DND-41 (cell line): ENCODE measurements at regions not wholly inside any gene's neighbourhood (a gene's known extent, or its start where the extent isn't known, plus 50 kb on each side); places are given as distances from the start of the nearest gene placed in this dataset.

Source experiments
- CTCF ChIP-seq: IDR thresholded peaks from 2 replicates; pipeline ENCODE4 v1.5.1; 2012; ENCODE audit warnings: borderline replicate concordance, low read length, moderate library complexity, mild to moderate bottlenecking; ENCODE audit not compliant: poor library complexity, severe bottlenecking; ENCODE audit errors: extremely low read depth
- EZH2 ChIP-seq: IDR thresholded peaks from 3 replicates; pipeline ENCODE4 v1.6.1; 2012; ENCODE audit warnings: borderline replicate concordance, low read depth, mild to moderate bottlenecking, moderate library complexity, low read length, inconsistent platforms; ENCODE audit not compliant: severe bottlenecking

- TF ChIP-seq CTCF: no peak
- no peak for TF ChIP-seq EZH2
Observed at GRCh38 chr12:47024463-47024862, 55.0 kb upstream of the PCED1B start.
